Occipital lobe (tissue), 1 donor: ENCODE measurements at regions not wholly inside any gene's neighbourhood (a gene's known extent, or its start where the extent isn't known, plus 50 kb on each side); places are given as distances from the start of the nearest gene placed in this dataset.

Experiments
- DNase-seq: peaks from one replicate; lab custom pipeline; 2025; lab: John Stamatoyannopoulos, UW

GRCh38 chr6:113437566-113437965, 419.6 kb upstream of the MARCKS start:
- no peak for DNase-seq

DNA sequence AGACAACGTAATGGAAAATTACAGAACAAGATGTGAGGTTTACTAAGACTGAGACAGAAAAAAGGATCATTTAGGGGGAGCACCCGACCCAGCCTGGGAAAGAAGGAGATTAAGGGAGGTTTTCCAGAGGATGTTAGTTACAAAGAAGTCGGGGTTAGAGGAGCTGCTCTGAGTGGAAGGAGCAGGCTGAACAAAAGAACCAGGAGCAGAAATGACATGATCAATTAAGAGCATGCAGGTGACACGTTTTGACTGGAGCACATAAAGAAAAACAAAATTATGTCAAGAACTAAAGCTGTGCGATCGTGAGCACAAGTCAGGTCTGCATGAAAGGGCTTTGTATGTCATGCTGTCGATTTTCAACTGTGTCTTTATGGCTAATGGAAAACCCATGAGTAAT, 417.3 kb upstream of the MARCKS start:
- DNase-seq, result no peak

- no peak for DNase-seq
These were observed 415.1 kb upstream of the MARCKS start for GRCh38 chr6:113442040-113442439.

- DNase-seq, result no peak
These were observed 411.9 kb upstream of the MARCKS start for GRCh38 chr6:113445201-113445600.

DNA sequence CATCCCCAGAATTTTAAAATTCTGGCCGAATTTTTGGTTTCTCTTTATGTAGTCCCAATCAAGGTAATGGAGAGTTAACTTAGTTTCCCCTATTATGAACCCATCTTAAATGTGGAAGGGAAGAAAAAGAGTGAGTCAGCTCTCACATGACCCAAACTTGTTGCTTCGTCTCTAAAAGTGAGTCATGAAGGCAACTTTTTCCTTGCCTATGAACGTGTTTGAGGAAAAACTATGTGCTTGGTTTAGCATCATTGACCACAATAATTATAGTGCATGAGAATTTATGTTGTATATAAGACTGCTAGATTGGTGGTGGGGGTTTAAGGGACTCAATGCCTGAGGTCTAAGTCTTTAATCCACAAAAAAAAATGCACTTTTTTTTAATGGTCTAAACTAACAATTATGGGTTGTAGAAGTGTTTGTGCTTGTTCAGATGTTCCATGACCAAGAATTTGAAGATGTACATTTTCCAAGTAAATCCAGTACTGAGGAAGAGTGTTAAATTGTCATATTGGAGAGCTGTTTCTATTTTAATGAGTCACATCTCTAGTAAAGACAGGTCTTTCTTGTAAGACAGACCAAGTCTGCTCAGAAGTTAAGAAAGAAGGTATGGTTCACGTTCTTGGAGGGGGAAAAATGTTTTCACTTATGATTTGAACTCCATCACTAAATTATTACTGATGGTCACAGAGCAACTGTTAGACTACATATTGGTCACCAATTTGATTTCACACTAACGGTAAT, 409.9 kb upstream of the MARCKS start:
- no peak for DNase-seq

DNA sequence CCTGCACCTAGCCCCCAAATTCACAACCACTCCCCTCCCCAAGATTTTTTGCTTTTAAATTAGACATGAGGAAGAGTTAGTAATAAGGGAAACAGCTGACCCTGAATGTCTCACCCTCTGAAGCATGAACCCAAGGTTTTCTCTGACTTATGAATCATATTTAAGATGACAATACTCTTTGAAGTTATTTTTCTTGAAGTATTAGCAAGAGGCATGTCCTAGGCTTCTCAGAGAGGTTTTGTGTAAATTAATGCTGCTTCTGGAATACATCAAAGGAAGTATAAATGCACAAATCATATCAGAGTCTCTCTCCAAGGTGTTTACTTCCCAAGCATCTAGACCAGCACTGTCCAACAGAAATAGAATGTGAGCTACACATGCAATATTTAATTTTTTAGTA, 408.1 kb upstream of the MARCKS start:
- no peak for DNase-seq

DNA sequence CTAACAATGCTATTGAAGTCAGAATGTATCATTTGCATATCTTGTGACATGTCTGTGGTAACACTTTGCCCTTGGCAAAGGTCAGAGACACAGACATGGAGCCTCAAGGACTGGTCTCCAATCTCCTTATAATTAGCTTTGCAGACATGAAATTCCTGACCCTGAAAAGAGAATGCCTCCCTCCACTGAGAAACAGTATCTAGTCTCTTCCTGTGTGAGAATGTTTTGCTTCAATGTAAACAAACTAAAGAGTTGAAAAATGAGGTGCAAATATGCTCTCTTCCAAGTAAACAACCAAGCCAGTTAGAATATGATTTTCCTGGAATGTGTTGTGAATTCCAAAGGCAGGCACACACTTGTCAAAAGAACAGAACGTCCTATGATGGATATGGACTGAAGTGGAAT, 407.1 kb upstream of the MARCKS start:
- no peak for DNase-seq

GRCh38 chr6:113451049-113451448, 406.1 kb upstream of the MARCKS start:
- DNase-seq, result no peak

GRCh38 chr6:113457198-113457597, 399.9 kb upstream of the MARCKS start:
- DNase-seq, result no peak

DNA sequence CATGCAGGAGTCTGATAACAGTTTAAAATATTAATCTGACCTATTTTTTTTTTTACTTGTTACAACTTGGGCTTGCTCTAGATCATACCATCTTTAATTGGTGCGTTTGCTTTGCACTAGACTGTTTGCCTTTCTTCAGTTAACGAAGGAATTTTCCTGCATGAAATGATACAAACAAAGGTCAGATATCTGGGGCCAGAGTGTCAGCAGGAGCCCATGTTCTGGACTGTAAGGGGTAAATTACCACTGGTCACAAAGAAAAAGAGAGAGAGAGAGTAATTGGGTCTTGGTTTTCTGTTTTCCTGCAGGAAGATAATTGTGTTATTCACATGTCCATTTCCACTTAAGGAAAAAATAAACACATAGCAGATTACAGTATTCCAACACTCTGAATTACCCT, 399.4 kb upstream of the MARCKS start:
- no peak for DNase-seq

- DNase-seq, result no peak
These were observed 398.7 kb upstream of the MARCKS start for GRCh38 chr6:113458368-113459010.

GRCh38 chr6:113461153-113461932, 395.8 kb upstream of the MARCKS start:
- no peak for DNase-seq

GRCh38 chr6:113464536-113464935, 392.6 kb upstream of the MARCKS start:
- DNase-seq, result no peak

DNA sequence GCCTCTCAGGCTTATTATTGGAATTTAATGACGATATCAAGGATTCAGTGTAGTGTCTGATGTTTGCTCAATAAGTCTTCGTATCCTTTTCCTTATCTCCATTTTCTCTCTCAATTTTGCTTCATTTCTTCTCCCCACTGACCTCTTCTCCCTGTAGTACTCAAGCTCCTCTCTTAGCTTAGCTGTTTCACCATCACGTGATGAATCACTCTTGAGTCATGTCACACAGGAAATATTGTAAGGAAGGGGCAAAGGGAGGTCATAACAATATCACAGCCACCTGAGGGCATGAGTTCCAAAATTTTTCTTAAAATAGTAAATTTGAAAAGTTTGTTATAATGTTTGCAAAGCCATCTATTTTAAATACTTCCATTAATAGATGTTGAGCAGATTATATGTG, 392.2 kb upstream of the MARCKS start:
- no peak for DNase-seq

- no peak for DNase-seq
These were observed 390.6 kb upstream of the MARCKS start for GRCh38 chr6:113466526-113466925.

DNA sequence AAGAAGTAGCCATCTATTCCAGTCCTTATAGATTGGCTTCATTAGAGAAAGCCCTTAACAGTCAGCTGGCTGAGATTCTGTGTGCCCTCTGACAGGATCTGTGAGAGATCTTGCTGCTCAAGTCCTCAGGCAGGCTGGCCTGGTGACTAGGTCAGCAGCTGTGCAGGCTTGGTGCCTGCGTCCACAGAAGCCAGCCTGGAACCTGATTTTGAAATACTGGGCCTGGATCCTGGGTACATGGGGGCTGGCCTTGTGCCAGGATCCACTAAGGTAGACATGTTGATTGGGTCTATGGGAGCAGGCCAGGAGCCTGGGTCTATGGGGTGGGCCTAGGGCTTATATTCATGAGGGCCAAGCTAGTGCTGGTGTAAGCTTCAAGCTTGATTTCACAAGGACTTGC, 381.8 kb upstream of the MARCKS start:
- DNase-seq, result no peak

- DNase-seq, result no peak
These were observed 380.0 kb upstream of the MARCKS start for GRCh38 chr6:113476937-113477839.

DNA sequence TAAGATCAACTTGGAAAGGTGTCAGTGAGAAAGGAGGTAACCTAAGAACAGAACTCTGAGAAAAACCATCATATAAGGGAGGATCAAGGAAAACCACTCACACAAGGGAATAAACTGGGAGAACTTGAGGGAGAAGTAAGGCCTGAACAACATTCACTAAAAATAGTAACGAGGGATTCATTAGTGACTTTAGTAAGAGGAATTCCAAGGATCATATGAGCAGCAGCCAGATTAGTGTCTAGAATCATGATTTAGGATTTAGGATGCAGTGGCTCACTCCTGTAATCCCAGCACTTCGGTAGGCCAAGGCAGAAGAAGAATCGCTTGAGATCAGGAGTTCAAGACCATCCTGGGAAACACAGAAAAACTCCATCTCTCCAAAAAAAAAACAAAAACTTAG, 376.5 kb upstream of the MARCKS start:
- no peak for DNase-seq

DNA sequence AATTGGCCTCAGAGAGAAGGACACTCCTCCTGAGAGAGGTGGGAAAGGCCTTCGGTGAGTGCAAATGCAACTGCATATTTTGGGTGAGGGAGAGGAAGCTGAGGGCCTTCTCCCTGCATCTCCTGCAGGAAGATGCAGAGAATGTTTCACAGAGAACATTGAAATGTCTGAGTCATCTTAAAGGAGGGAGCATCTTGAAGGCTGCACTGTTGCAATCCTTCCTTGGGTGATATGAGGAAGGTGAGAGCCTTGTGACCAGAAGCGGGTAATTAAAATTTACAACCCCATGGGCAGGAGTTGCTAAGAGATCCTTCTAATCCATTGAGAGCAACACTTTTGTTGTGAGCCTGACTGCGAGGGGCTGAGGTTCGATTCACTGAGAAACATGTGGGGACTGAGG, 375.7 kb upstream of the MARCKS start:
- DNase-seq, result no peak

GRCh38 chr6:113481910-113482309, 375.2 kb upstream of the MARCKS start:
- DNase-seq, result no peak

DNA sequence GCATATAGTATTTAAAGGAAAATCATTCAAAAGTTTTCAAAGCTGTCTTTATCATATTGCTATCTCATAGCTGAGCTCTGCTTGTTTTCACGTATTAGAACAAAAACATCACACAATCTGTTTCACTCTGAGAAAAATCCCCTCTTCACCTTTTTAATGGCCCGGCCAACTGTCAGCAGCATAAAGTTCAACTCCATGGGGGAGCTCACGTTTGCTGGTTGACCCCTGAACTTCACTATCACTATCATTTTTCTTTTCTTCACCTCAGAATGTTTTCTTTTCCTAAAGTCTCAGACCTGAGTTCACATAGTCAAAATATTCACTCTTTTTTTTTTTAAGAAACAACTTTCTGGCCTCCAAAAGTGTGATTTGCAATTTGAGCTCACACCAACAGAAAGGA, 374.4 kb upstream of the MARCKS start:
- DNase-seq, result no peak

- no peak for DNase-seq
These were observed 370.9 kb upstream of the MARCKS start for GRCh38 chr6:113486199-113486598.
